GM21381 (cell line): ENCODE measurements at regions not wholly inside any gene's neighbourhood (a gene's known extent, or its start where the extent isn't known, plus 50 kb on each side); places are given as distances from the start of the nearest gene placed in this dataset.

Experiments
- ATAC-seq: cut with Tn5 transposase; IDR thresholded peaks from one replicate; pipeline ENCODE4 v1.9.1; 2021; ENCODE audit warnings: mild to moderate bottlenecking, moderate library complexity; ENCODE audit not compliant: unreplicated experiment

DNA sequence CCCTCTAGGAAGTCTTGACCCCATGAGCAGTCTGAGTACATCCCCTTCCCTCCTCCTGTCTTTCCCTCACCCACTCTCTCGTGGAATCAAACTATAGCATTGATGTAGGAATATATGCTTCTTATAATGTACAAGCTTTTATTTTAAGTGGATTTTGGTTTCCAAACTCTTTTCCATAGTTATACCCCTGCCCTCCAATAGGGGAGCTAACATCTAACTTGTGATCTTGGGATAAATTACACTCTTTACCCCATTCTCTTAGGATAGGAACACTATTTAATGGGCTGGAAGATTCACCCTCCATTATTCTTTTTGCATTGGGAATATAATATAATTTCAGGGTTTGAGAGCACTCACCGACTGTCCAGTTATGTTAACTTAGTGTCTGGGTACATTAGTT, 465.9 kb downstream of the GATA3 start:
- no peak for ATAC-seq

DNA sequence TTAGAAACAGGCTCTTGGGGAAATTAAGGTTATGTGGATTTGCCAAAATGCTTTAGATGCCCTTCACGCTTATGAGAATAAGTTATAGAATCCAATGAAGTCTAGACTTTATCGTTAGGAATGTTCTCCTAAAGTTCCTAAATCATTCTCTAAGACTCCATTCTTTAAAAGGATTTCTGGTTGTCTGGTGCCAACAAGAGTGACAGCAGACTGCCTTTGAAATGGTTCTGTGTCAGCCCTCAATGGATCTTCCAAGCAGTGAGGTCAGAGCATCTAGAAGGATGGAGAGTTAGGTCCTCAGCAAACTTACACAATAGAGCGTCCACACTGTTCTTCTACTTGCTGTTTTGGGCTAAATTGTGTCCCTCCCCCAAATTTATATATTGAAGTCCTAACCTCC, 473.3 kb downstream of the GATA3 start:
- no peak for ATAC-seq

GRCh38 chr10:8531116-8531515, 476.6 kb downstream of the GATA3 start:
- ATAC-seq, result no peak

DNA sequence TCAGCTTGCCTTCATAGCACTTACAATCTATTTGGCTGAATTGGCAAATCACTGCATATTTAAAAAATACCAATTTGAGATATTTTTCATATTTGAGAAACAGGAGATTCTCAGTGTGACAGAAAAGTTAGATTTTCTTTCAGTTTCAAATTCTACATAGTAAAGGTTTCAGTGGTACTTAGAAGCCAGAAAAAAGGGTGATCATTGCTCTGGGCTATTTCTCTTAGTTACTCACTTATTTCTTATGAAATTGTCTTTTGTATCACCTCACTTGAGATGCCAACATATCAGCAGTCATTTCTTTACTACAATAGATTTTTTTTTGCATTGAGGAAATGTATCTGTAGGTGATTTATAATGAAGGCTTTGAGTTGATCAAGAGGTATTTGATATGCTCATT, 478.2 kb downstream of the GATA3 start:
- ATAC-seq, result no peak

DNA sequence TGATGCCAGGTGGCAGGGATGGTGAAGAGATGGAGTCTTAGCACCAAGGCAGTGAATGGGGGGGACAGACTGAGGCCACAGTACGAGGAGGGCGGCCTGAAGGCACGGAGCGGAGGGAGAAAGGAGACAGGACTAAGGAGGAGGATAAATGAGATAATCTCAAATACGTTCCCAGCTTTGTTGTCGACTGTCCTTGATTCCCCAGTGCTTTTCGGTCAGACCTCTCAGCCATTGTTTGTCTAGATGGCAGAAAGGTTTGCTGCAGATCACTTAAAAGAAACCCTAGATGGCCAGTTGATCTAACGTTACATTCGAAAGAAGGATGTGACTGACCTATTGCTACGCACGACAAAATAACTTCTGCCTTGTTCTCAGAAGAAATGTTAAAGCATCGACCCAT, 479.0 kb downstream of the GATA3 start:
- ATAC-seq, result no peak

DNA sequence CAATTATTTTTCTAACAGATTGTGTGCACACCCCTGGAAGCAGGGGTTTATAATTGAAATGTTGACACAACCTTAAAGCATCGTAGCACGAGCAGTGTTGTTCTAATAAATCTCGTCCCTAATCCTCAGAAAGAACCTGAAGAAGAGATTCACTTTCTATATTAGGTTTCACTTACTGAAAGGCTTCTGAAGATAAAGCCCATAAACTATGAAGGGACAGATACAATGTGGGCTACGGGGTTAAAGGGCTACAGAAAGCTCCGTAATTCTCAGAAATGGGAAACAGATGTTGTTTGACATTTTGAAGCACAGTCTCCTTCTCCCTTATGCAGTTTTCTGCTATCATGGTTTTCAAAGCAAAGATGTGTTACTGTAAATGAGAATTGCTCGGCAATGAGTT, 479.6 kb downstream of the GATA3 start:
- no peak for ATAC-seq

DNA sequence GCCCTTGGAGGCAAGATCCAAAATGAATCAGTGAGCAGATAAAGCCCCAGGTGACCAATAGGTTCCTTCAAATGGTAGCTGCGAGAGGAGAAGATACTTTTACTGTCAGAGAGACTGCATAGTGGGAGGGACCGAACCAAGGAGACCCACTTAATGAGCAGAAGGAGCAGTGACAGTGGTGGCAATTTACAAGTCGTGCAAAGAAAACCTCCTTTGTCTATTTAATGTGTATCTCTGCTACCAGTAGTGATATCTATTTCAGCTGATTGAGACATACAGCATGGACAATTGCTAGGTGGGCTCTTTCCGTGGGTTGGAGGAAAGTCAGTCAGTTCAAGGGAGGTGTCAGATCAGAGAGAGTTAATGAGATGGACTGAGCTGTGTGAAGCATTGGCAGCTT, 480.4 kb downstream of the GATA3 start:
- no peak for ATAC-seq

GRCh38 chr10:8539056-8539455, 484.6 kb downstream of the GATA3 start:
- no peak for ATAC-seq

- ATAC-seq, result no peak
Observed at GRCh38 chr10:8543361-8544056, 489.0 kb downstream of the GATA3 start.

DNA sequence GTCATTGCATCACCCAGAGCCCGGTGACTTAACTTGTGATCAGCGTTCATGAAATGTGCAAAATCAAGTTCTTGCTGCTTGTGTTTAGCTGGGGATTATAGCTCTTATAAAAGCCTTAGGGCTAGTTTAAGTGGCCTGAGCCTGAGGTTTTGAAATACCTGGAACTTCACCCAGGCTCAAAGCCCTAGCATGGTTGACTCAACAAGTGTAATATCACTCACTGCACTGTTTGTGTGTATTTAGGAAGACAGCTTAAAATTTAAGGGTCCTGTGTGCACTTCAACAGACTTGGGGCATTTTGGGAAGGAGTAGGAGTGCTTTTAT, 489.5 kb downstream of the GATA3 start:
- no peak for ATAC-seq

DNA sequence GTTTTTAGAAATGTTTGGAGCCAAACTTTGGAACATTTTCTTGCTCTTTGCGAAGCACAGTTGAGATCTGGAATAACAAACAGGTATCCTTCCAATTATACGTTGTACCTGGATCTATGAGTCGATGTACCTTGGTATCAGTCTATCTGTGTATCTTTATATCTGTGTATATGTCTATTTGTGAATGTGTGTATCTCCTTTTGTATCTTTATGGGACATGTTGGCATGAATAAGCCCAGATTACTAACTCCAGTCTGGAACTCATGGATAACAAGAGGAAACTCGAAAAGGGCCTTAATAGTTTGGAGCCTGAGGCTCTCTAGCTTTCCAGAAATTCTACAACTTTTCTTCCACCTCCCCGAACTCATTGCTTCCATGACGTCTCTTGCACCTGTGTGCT, 490.0 kb downstream of the GATA3 start:
- no peak for ATAC-seq

DNA sequence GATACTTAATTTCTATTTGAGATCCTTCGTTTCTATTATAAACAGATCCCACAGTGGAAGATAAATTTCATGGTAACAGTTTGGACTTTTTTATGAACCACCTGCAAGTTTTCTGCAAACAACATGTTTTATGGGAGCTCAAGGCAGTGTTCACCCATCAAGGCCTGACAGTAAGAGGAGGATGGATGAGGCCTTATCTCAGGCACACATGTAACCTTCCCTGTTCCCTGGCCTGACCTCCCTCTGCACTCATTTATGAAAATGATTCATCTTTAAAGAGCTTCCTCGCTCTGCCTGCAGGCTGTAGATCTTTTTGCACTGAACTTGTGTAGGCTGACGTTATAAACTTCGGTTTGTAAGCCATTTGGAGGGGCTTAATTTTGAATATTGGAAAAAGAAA, 500.1 kb downstream of the GATA3 start:
- ATAC-seq, result no peak

- no peak for ATAC-seq
Observed at GRCh38 chr10:8556321-8556720, 501.8 kb downstream of the GATA3 start.

DNA sequence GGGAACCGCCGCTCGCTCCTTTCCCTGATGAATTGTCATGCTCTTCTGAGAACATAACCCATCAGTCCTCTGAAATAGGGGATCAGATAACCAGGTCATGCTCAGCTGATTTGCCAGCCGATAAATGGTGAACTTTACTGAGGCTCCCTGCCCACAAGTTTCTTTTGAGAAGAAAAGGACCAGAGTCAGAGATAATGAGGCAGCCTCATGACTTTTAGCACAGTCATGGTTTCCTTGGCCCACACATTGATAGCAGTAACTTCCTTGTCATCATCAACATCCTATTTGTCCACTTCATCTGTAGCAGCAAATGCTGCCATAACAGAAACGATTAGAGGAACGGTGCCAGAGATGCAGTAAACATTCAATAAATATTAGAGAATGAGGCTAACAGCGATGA, 509.0 kb downstream of the GATA3 start:
- no peak for ATAC-seq

DNA sequence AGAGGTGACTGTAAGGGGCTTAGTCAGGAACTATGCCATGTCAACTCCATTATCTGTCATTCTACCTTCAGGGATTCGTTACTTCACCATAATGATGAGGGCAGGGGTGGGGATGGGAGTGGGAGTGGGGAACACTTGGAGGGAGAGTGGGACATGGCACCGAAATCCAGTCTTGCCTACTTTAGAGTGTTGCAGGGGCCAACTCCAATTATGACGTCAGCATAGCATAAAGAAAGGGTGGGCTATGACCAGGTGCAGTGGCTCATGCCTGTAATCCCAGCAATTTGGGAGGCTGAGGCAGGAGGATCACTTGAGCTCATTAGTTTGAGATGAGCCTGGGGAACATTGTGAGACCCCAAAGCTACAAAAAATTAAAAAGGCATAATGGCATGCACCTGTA, 512.2 kb downstream of the GATA3 start:
- no peak for ATAC-seq

DNA sequence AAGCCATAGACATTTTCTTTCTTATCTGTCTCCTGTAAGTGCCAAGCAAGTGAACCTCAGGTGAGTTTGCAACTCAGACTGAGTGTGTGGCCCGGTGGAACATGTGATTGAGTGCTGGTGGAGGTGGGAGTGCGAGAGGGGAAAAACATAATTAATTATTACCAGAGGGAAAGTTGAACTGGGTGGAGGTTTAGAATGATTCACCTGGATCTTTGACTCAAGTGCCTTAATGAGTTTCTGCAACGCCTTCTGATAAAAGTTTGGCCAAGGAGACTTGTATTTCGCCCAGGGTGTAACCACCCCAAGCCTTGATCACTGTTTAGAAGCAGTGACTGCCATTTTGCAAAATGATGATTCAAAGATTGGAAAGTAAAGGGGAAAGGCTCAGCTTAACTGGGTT, 513.9 kb downstream of the GATA3 start:
- ATAC-seq, result no peak

DNA sequence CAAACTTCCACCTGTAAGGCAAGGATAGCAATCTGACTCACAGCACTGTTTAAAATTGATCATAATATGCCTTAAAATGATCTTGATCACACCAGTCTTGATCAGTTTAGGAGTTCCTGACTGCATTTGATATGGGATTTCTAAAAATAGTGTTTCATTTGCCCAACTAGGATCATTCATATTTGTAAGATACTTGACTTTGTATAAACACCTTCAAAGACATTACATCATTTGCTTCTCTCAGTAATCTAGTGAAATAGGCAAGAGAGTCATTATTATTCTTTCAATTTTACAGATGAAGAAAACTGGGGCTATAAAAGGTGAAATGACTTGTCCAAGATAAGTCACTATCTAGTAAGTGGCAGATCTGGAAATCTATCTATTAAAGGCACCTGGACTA, 521.1 kb downstream of the GATA3 start:
- ATAC-seq, result no peak

DNA sequence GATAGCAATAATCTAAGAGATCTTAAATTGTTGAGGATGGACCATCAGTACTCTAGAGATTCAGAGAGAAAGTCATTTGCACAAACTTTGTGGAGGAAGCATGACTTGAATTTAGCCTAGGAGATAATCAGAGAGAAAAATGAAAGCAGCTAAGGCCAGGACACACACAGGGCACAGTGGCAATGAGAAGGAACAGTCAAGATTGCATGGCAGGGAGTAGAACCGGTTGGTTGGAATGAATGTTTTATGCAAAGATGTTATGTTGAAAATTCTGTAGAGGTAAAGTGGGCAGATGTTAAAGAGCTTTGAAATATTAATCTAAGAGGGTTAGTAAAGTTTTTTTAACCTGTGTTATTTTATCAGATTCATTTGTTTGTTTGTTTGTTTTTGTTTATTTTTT, 521.8 kb downstream of the GATA3 start:
- ATAC-seq, result no peak

- ATAC-seq, result no peak
Observed at GRCh38 chr10:8576911-8577310, 522.4 kb downstream of the GATA3 start.

- ATAC-seq, result no peak
Observed at GRCh38 chr10:8577686-8578085, 523.2 kb downstream of the GATA3 start.

DNA sequence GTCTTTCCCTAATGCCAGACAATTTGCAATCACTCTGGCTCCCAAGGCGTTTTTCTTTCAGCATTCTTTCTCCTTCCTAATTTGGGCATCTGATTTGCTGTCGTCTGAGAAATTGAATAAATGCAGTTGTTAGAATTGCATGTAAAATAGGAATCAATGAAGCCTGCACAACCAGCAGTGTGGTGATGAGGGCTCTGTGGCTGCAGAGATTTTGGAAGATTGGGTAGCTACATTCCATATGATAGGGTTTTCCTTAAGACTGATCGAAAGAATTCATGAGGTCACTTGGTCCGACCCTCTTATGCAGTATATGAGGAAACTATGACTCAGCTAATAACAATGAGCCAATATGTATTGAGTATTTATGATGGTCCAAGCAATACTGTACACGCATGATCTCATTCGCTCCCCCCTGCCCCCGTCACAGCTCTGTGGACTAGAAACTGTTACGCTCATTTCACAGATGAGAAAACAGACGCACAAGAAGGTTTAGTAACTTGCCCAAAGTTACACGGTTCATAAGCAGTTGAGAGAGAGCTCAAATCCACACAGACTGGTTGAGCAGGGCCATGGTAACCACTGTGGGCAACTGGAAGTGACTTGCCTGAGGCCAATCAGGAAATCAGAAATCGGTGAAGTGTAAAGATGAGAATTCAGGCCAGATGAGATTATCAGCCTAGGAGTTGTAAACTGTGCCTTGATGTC, 527.2 kb downstream of the GATA3 start:
- ATAC-seq, result no peak

DNA sequence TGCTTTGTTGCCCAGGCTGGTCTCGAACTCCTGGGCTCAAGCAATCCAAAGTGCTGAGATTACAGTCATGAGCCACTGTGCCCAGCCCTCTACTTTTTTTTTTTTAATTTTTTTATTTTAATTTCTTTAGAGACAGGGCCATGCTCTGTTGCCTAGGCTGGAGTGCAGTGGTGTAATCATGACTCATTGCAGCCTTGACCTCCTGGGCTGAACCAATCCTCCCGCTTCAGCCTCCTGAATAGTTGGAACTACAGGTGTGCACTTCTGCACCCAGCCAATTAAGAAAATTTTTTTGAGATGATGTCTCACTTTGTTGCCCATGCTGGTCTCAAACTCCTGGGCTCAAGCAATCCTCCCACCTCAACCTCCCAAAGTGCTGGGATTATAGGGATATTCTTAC, 528.6 kb downstream of the GATA3 start:
- no peak for ATAC-seq

GRCh38 chr10:8584666-8585065, 530.2 kb downstream of the GATA3 start:
- ATAC-seq, result no peak
